ENCODE measurements at regions not wholly inside any gene's neighbourhood (a gene's known extent, or its start where the extent isn't known, plus 50 kb on each side); places are given as distances from the start of the nearest gene placed in this dataset.

DNA sequence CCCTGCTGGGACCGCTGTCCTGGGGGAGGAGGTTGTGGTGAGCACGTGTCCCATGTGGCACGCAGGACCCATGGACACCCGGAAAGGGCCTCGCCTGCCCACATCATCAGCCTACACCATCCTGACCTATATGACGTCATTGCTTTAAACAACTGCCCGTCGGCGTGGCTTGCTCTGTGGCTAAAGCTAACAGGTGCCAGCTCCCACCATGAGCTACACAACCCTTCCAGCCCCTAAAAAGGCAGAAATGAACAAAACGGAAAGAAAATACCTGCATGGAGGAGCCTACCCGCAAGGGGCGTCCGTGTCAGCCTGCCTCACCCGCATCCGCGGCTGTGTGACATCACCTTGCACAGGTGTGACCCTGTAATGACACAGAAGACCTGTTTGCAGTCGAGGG lies 481.8 kb downstream of the BRD1 start:
- POLR2A ChIA-PET, result no interaction called here
- intact Hi-C loops (cut with micrococcal nuclease), result no loop called here
- CTCF ChIA-PET, result no interaction called here

More for the DNA sequence above, 481.8 kb downstream of the BRD1 start:
- H3K4me1 ChIP-seq (ENCODE audit: control insufficient read depth in 1 of 2, insufficient read depth in 2 of 2, low read length in 2 of 2), result no peaks in the 10 kb centered on the region
- H3K4me2 ChIP-seq (ENCODE audit: low read length), result no peak overlapping the region
- no peaks in the 10 kb centered on the region for H3K79me2 ChIP-seq (ENCODE audit: insufficient read depth, low read length)
- ATAC-seq, result no peak
- no peaks in the 10 kb centered on the region for H3K9me2 ChIP-seq (ENCODE audit: insufficient read depth)
- RAD21 ChIA-PET (ENCODE audit: low non-redundant PET in 1 of 2, low total read pairs in 2 of 2, uncharacterized antibody in 2 of 2, unreplicated experiment in 2 of 2), result no interaction called here
- BruUV-seq (replicated peaks), result no TSS peak
- H2AFZ ChIP-seq (ENCODE audit: low read depth, low read length, poor library complexity, severe bottlenecking), result no peak overlapping the region
- no peak for DNase-seq (ENCODE audit: low read depth, low spot score)
- H3K36me3 ChIP-seq (ENCODE audit: control insufficient read depth in 1 of 2, insufficient read depth in 2 of 2, low read length in 2 of 2), result no peaks in the 10 kb centered on the region
- no peak overlapping the region for H3K9ac ChIP-seq (ENCODE audit: low read length)
- H3K9me3 ChIP-seq (ENCODE audit: control insufficient read depth in 1 of 2, insufficient read depth in 1 of 2, low read depth in 1 of 2, low read length in 2 of 2), result no peaks in the 10 kb centered on the region
- H4K20me1 ChIP-seq (ENCODE audit: insufficient read depth), result no peaks in the 10 kb centered on the region
- H3K27ac ChIP-seq (ENCODE audit: low read depth, low read length), result no peak overlapping the region
- TF ChIP-seq ZNF274 (IDR thresholded peaks at IDR 0.05; ENCODE audit: low read depth, low read length) (no peak), POLR2A (IDR thresholded peaks at IDR 0.05; ENCODE audit: borderline replicate concordance, extremely low read depth, insufficient read depth, insufficient read length) (no peak), POLR2AphosphoS5 (IDR thresholded peaks at IDR 0.05; ENCODE audit: low read depth, low read length) (no peak), SP1 (IDR thresholded peaks at IDR 0.05; ENCODE audit: low read depth) (no peak), SIN3A (IDR thresholded peaks at IDR 0.05; ENCODE audit: low read depth) (no peak), ZFX (IDR thresholded peaks at IDR 0.05) (no peak), CBX3 (IDR thresholded peaks at IDR 0.05; ENCODE audit: low read depth) (no peak), YY1 (IDR thresholded peaks at IDR 0.05; ENCODE audit: extremely low read depth, insufficient replicate concordance, low read depth, low read length) (no peak), ELF1 (IDR thresholded peaks at IDR 0.05; ENCODE audit: borderline replicate concordance, low read depth) (no peak), EZH2 (IDR thresholded peaks at IDR 0.05) (no peak), CEBPB (IDR thresholded peaks at IDR 0.05; ENCODE audit: low read depth) (no peak), RAD21 (IDR thresholded peaks at IDR 0.05; ENCODE audit: low read depth) (no peak)
- TF ChIP-seq, protein P1, sequence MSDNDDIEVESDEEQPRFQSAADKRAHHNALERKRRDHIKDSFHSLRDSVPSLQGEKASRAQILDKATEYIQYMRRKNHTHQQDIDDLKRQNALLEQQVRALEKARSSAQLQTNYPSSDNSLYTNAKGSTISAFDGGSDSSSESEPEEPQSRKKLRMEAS (IDR thresholded peaks at IDR 0.05), result no peak
- TF ChIP-seq, protein P2, sequence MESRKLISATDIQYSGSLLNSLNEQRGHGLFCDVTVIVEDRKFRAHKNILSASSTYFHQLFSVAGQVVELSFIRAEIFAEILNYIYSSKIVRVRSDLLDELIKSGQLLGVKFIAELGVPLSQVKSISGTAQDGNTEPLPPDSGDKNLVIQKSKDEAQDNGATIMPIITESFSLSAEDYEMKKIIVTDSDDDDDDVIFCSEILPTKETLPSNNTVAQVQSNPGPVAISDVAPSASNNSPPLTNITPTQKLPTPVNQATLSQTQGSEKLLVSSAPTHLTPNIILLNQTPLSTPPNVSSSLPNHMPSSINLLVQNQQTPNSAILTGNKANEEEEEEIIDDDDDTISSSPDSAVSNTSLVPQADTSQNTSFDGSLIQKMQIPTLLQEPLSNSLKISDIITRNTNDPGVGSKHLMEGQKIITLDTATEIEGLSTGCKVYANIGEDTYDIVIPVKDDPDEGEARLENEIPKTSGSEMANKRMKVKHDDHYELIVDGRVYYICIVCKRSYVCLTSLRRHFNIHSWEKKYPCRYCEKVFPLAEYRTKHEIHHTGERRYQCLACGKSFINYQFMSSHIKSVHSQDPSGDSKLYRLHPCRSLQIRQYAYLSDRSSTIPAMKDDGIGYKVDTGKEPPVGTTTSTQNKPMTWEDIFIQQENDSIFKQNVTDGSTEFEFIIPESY (IDR thresholded peaks at IDR 0.05; ENCODE audit: extremely low read depth, insufficient replicate concordance, low read length), result no peak
- TF ChIP-seq, protein P3, sequence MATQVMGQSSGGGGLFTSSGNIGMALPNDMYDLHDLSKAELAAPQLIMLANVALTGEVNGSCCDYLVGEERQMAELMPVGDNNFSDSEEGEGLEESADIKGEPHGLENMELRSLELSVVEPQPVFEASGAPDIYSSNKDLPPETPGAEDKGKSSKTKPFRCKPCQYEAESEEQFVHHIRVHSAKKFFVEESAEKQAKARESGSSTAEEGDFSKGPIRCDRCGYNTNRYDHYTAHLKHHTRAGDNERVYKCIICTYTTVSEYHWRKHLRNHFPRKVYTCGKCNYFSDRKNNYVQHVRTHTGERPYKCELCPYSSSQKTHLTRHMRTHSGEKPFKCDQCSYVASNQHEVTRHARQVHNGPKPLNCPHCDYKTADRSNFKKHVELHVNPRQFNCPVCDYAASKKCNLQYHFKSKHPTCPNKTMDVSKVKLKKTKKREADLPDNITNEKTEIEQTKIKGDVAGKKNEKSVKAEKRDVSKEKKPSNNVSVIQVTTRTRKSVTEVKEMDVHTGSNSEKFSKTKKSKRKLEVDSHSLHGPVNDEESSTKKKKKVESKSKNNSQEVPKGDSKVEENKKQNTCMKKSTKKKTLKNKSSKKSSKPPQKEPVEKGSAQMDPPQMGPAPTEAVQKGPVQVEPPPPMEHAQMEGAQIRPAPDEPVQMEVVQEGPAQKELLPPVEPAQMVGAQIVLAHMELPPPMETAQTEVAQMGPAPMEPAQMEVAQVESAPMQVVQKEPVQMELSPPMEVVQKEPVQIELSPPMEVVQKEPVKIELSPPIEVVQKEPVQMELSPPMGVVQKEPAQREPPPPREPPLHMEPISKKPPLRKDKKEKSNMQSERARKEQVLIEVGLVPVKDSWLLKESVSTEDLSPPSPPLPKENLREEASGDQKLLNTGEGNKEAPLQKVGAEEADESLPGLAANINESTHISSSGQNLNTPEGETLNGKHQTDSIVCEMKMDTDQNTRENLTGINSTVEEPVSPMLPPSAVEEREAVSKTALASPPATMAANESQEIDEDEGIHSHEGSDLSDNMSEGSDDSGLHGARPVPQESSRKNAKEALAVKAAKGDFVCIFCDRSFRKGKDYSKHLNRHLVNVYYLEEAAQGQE (IDR thresholded peaks at IDR 0.05; ENCODE audit: low read depth), result no peak
- TF ChIP-seq, protein P4, sequence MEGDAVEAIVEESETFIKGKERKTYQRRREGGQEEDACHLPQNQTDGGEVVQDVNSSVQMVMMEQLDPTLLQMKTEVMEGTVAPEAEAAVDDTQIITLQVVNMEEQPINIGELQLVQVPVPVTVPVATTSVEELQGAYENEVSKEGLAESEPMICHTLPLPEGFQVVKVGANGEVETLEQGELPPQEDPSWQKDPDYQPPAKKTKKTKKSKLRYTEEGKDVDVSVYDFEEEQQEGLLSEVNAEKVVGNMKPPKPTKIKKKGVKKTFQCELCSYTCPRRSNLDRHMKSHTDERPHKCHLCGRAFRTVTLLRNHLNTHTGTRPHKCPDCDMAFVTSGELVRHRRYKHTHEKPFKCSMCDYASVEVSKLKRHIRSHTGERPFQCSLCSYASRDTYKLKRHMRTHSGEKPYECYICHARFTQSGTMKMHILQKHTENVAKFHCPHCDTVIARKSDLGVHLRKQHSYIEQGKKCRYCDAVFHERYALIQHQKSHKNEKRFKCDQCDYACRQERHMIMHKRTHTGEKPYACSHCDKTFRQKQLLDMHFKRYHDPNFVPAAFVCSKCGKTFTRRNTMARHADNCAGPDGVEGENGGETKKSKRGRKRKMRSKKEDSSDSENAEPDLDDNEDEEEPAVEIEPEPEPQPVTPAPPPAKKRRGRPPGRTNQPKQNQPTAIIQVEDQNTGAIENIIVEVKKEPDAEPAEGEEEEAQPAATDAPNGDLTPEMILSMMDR (IDR thresholded peaks at IDR 0.05 in 2 of 3, conservative IDR thresholded peaks at IDR 0.05 in 1 of 3; ENCODE audit: borderline replicate concordance in 1 of 3, insufficient read depth in 1 of 3, low read depth in 2 of 3, low read length in 2 of 3), result no peak
- no peak overlapping the region for H3K4me3 ChIP-seq (replicated peaks in 1 of 2; ENCODE audit: low read depth in 1 of 2, low read length in 2 of 2)
- H3K27me3 ChIP-seq (ENCODE audit: insufficient read depth, low read length), result peaks cover 43% of the 10 kb centered on the region
